H1 (cell line): ENCODE measurements at regions not wholly inside any gene's neighbourhood (a gene's known extent, or its start where the extent isn't known, plus 50 kb on each side); places are given as distances from the start of the nearest gene placed in this dataset.

ENCODE experiments used
- CTCF ChIA-PET: fragments of 300-600 bp; sonication (Branson Sonifier 250); formaldehyde crosslinking; loops from one replicate; lab custom pipeline; 2021; ENCODE audit not compliant: partially characterized antibody; lab: Charles Lee
- POLR2A ChIA-PET: fragments of 300-600 bp; sonication (Branson Sonifier 250); formaldehyde crosslinking; loops from one replicate; lab custom pipeline; 2021; ENCODE audit warnings: inconsistent platforms; ENCODE audit not compliant: partially characterized antibody; lab: Charles Lee
- DNase-seq, 2 experiments: peaks; one replicate each; pipeline versions ENCODE4 v3.0.0 to v3.0.0-alpha.2; 2010 to 2022; ENCODE audit warnings: low spot score in 2 of 2, low read depth in 1 of 2, mixed read lengths in 1 of 2
- FAIRE-seq: peaks from 2 replicates; lab custom pipeline; 2011; peaks lifted over from hg19 to GRCh38; lab: Jason Lieb, UNC
- H2AFZ ChIP-seq: 2 replicates; pipeline ENCODE4 v1.8.1; 2012; ENCODE audit warnings: low read length, inconsistent platforms
- H2AK5ac ChIP-seq: 2 replicates; pipeline ENCODE4 v1.6.1; 2013; ENCODE audit warnings: low read depth, low read length
- H2BK120ac ChIP-seq: replicated peaks from 2 replicates; pipeline ENCODE3; 2013; ENCODE audit warnings: low read depth, low read length, inconsistent platforms
- H2BK12ac ChIP-seq: 2 replicates; pipeline ENCODE4 v1.6.1; 2013; ENCODE audit warnings: low read depth, low read length
- H2BK15ac ChIP-seq: 2 replicates; pipeline ENCODE4 v1.6.1; 2013; ENCODE audit warnings: low read length
- H2BK20ac ChIP-seq: 2 replicates; pipeline ENCODE4 v1.6.1; 2013; ENCODE audit warnings: low read length
- H2BK5ac ChIP-seq: 2 replicates; pipeline ENCODE4 v1.6.1; 2013; ENCODE audit warnings: low read depth, low read length
- H3K14ac ChIP-seq: 2 replicates; pipeline ENCODE4 v1.6.1; 2013; ENCODE audit warnings: inconsistent platforms; ENCODE audit not compliant: insufficient read length
- H3K18ac ChIP-seq: 2 replicates; pipeline ENCODE4 v1.6.1; 2013; ENCODE audit warnings: low read length; ENCODE audit errors: extremely low read depth
- H3K23ac ChIP-seq: 2 replicates; pipeline ENCODE4 v1.6.1; 2013; ENCODE audit warnings: inconsistent platforms; ENCODE audit not compliant: insufficient read length
- H3K23me2 ChIP-seq: 2 replicates; pipeline ENCODE4 v1.6.1; 2013; ENCODE audit warnings: low read depth, low read length
- H3K27ac ChIP-seq: 2 replicates; pipeline ENCODE4 v1.6.1; 2011; ENCODE audit warnings: low read depth, low read length, inconsistent platforms
- H3K27me3 ChIP-seq, 4 experiments: replicated peaks in 1 of 4; 1 replicate in 1 of 4; 2 replicates in 3 of 4; pipeline versions ENCODE4 v1.6.1 to v1.8.1; 2011 to 2013; ENCODE audit warnings: low read length in 3 of 4, mild to moderate bottlenecking in 3 of 4, inconsistent platforms in 2 of 4, mixed read lengths in 2 of 4, moderate library complexity in 1 of 4; ENCODE audit not compliant: control insufficient read depth in 3 of 4, insufficient read depth in 3 of 4; ENCODE audit errors: extremely low read depth in 1 of 4
- H3K36me3 ChIP-seq, 4 experiments: 2 replicates each; pipeline versions ENCODE4 v1.6.1 to v1.8.1; 2011 to 2013; ENCODE audit warnings: mild to moderate bottlenecking in 4 of 4, low read length in 3 of 4, moderate library complexity in 2 of 4, control low read depth in 1 of 4, inconsistent platforms in 1 of 4; ENCODE audit not compliant: insufficient read depth in 4 of 4, control insufficient read depth in 2 of 4
- H3K4ac ChIP-seq: replicated peaks from 2 replicates; pipeline ENCODE3; 2013; ENCODE audit warnings: low read length, low read depth, mixed read lengths, inconsistent platforms; ENCODE audit not compliant: insufficient read length
- H3K4me1 ChIP-seq, 4 experiments: replicated peaks in 1 of 4; 1 replicate in 1 of 4; 2 replicates in 3 of 4; pipeline versions ENCODE4 v1.6.1 to v1.8.1; 2011 to 2013; ENCODE audit warnings: low read length in 3 of 4, inconsistent platforms in 2 of 4, mixed read lengths in 1 of 4; ENCODE audit not compliant: insufficient read depth in 4 of 4, control insufficient read depth in 3 of 4
- H3K4me2 ChIP-seq, 2 experiments: 2 replicates each; pipeline versions ENCODE4 v1.6.1 to v1.8.1; 2011 to 2013; ENCODE audit warnings: low read depth in 2 of 2, low read length in 2 of 2, control low read depth in 1 of 2, inconsistent platforms in 1 of 2, mild to moderate bottlenecking in 1 of 2; ENCODE audit not compliant: insufficient read depth in 1 of 2
- H3K4me3 ChIP-seq, 4 experiments: fragments of 200-600, 300-600 bp in 1 of 4; sonication (generic), shearing (Covaris generic), sonication (Bioruptor Twin) in 1 of 4; 2 replicates each; pipeline versions ENCODE4 v1.5.1 to v1.8.1; 2011 to 2016; ENCODE audit warnings: low read length in 4 of 4, low read depth in 3 of 4, control low read depth in 2 of 4, inconsistent platforms in 2 of 4, mild to moderate bottlenecking in 2 of 4, mixed read lengths in 1 of 4, moderate library complexity in 1 of 4; ENCODE audit not compliant: insufficient read depth in 2 of 4; ENCODE audit errors: extremely low read depth in 1 of 4
- H3K56ac ChIP-seq: replicated peaks from 2 replicates; pipeline ENCODE3; 2013; ENCODE audit warnings: low read depth, mild to moderate bottlenecking, mixed read lengths, low read length, inconsistent platforms; ENCODE audit not compliant: insufficient read length
- H3K79me1 ChIP-seq: 2 replicates; pipeline ENCODE4 v1.6.1; 2013; ENCODE audit warnings: low read depth, low read length, control low read depth
- H3K79me2 ChIP-seq, 2 experiments: 2 replicates each; pipeline versions ENCODE4 v1.6.1 to v1.8.1; 2012 to 2013; ENCODE audit warnings: low read length in 2 of 2, mild to moderate bottlenecking in 2 of 2, inconsistent platforms in 1 of 2; ENCODE audit not compliant: insufficient read depth in 2 of 2, control insufficient read depth in 1 of 2
- H3K9ac ChIP-seq, 4 experiments: replicated peaks in 1 of 4; 1 replicate in 1 of 4; 2 replicates in 3 of 4; pipeline versions ENCODE4 v1.6.1 to v1.8.1; 2011 to 2013; ENCODE audit warnings: low read depth in 3 of 4, low read length in 3 of 4, control low read depth in 2 of 4, mild to moderate bottlenecking in 2 of 4, moderate library complexity in 2 of 4, inconsistent platforms in 1 of 4; ENCODE audit errors: extremely low read depth in 1 of 4
- H3K9me3 ChIP-seq, 2 experiments: 2 replicates each; pipeline versions ENCODE4 v1.6.1 to v1.8.1; 2012 to 2013; ENCODE audit warnings: mild to moderate bottlenecking in 2 of 2, moderate library complexity in 2 of 2, control low read depth in 1 of 2, inconsistent platforms in 1 of 2, low read depth in 1 of 2, low read length in 1 of 2, mixed read lengths in 1 of 2; ENCODE audit not compliant: insufficient read depth in 2 of 2
- H4K20me1 ChIP-seq, 2 experiments: replicated peaks in 1 of 2; 2 replicates each; pipeline versions ENCODE3 to v1.8.1; 2011 to 2013; ENCODE audit warnings: inconsistent platforms in 2 of 2, low read length in 2 of 2, mild to moderate bottlenecking in 1 of 2; ENCODE audit not compliant: insufficient read depth in 2 of 2, control insufficient read depth in 1 of 2
- H4K5ac ChIP-seq: 2 replicates; pipeline ENCODE4 v1.6.1; 2013; ENCODE audit warnings: low read length, low read depth, mixed read lengths, inconsistent platforms; ENCODE audit not compliant: insufficient read length
- H4K8ac ChIP-seq: 2 replicates; pipeline ENCODE4 v1.8.0; 2013; ENCODE audit warnings: mild to moderate bottlenecking, moderate library complexity, low read length, inconsistent platforms; ENCODE audit not compliant: insufficient read depth; ENCODE audit errors: extremely low read depth
- H4K91ac ChIP-seq: replicated peaks from 2 replicates; pipeline ENCODE3; 2013; ENCODE audit warnings: low read length, mixed read lengths, inconsistent platforms; ENCODE audit not compliant: insufficient read length
- BACH1 ChIP-seq: IDR thresholded peaks from 2 replicates; pipeline ENCODE4 v1.6.1; 2012; ENCODE audit warnings: low read length, improper control_type of control experiment
- CBX5 ChIP-seq: fragments of 300-800, 300-1000 bp; sonication (generic); IDR thresholded peaks from 2 replicates; pipeline ENCODE4 v1.7.1; 2016; ENCODE audit warnings: antibody characterized with exemption, low read length, low read depth
- CHD2 ChIP-seq: IDR thresholded peaks from 2 replicates; pipeline ENCODE4 v1.6.1; 2012; ENCODE audit warnings: low read length, improper control_type of control experiment
- CREB1 ChIP-seq: IDR thresholded peaks from 2 replicates; pipeline ENCODE4 v1.6.1; 2012; ENCODE audit warnings: inconsistent platforms
- EP300 ChIP-seq, 2 experiments: IDR thresholded peaks; 1 replicate in 1 of 2; 2 replicates in 1 of 2; pipeline ENCODE4 v1.6.1; 2011 to 2012; ENCODE audit warnings: low read depth in 2 of 2, low read length in 2 of 2, mild to moderate bottlenecking in 2 of 2, borderline replicate concordance in 1 of 2, inconsistent platforms in 1 of 2, moderate library complexity in 1 of 2
- HDAC2 ChIP-seq, 2 experiments: fragments of 300-600 bp in 1 of 2; sonication (generic) in 1 of 2; IDR thresholded peaks; 2 replicates each; pipeline ENCODE4 v1.6.1; 2011 to 2012; ENCODE audit warnings: low read depth in 2 of 2, low read length in 2 of 2, mild to moderate bottlenecking in 2 of 2, moderate library complexity in 2 of 2, borderline replicate concordance in 1 of 2, inconsistent platforms in 1 of 2
- HDAC6 ChIP-seq: IDR thresholded peaks from one replicate; pipeline ENCODE4 v1.7.1; 2012; ENCODE audit warnings: low read depth, mild to moderate bottlenecking, inconsistent platforms, low read length, moderate library complexity
- SIX5 ChIP-seq: IDR thresholded peaks from 2 replicates; pipeline ENCODE4 v1.6.1; 2011; ENCODE audit warnings: mild to moderate bottlenecking, low read depth, low read length
- WGBS, 2 experiments: shearing (Covaris generic) in 1 of 2; methylation state at CpG; one replicate each; pipeline versions ENCODE4 v1.1.6 to v1.1.7; 2013 to 2015; ENCODE audit warnings: low lambda C conversion rate in 2 of 2, mixed read lengths in 2 of 2, inconsistent platforms in 1 of 2, low coverage in 1 of 2, missing lambda C conversion rate in 1 of 2; ENCODE audit not compliant: insufficient replicate concordance in 2 of 2, insufficient coverage in 1 of 2, insufficient read length in 1 of 2; ENCODE audit errors: extremely low coverage in 1 of 2, missing lambda C conversion rate in 1 of 2; 5-methylcytosine and 5-hydroxymethylcytosine counted together

DNA sequence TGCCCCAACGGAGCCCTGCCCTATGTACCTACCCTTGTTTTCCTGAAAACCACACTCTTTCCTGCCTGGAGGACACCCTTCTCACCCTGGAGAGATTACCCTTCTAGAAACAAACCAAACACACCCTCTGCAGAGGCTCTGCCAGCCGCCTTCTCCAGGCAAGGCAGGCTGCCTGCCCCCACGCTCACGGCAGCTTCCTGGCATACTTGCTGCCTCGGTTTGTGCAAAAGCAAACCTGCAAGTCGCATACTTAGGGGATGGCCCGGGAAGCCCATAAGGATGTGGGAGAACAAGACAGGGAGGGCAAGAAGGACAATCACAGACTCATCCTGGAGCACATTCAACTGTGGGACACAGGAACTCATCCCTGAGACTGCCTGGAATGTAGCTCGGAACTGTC, 154.0 kb upstream of the DIO3 start:
- H2BK120ac ChIP-seq = no peak overlapping the region
- H4K5ac ChIP-seq = no peak overlapping the region
- no peak overlapping the region for H2BK12ac ChIP-seq
- no peak overlapping the region for H2BK20ac ChIP-seq
- no peak overlapping the region for H3K4me2 ChIP-seq
- no peaks in the 10 kb centered on the region; a peak in 1 of 7 replicates for H3K4me1 ChIP-seq
- no peaks in the 10 kb centered on the region for H3K79me1 ChIP-seq
- 90% methylated on average over 7 of the region's 8 CpGs; no CpG with 5 or more reads in 1 of the 2 experiments for WGBS, 2 experiments
- no peak overlapping the region for H3K4ac ChIP-seq
- no peak overlapping the region for H2AK5ac ChIP-seq
- no peak overlapping the region for H2BK15ac ChIP-seq
- no peak overlapping the region for H3K4me3 ChIP-seq
- DNase-seq (no peak), FAIRE-seq (no peak)
- peaks cover 0 to 2% (median 0%) of the 10 kb centered on the region in 4 experiments; a peak in 1 of 7 replicates for H3K27me3 ChIP-seq
- no peaks in the 10 kb centered on the region for H4K20me1 ChIP-seq
- no peak overlapping the region for H3K56ac ChIP-seq
- no peak overlapping the region for H3K18ac ChIP-seq
- H4K91ac ChIP-seq = no peak overlapping the region
- no peaks in the 10 kb centered on the region for H3K79me2 ChIP-seq
- no peak overlapping the region for H3K9ac ChIP-seq
- no peaks in the 10 kb centered on the region for H3K9me3 ChIP-seq
- no peak overlapping the region; the same call in 1 of the 2 replicates for H4K8ac ChIP-seq
- no peak overlapping the region for H2BK5ac ChIP-seq
- POLR2A ChIA-PET = no interaction called here
- H3K23ac ChIP-seq = no peak overlapping the region
- no peak overlapping the region for H3K27ac ChIP-seq
- no peaks in the 10 kb centered on the region for H3K23me2 ChIP-seq
- H2AFZ ChIP-seq = no peak overlapping the region
- CTCF ChIA-PET = interaction anchor here (1.0 to 1.6 kb wide), 2 partner anchors 35 to 97 kb away, joined by 3 to 4 read pairs; no protein-coding TSS in a partner anchor
- no peaks in the 10 kb centered on the region for H3K36me3 ChIP-seq
- no peak overlapping the region for H3K14ac ChIP-seq
- TF ChIP-seq BACH1 (no peak), EP300 (IDR thresholded peaks at IDR 0.05; ENCODE audit: borderline replicate concordance in 1 of 2, low read depth in 2 of 2, low read length in 2 of 2) (no peak), CHD2 (no peak), CBX5 (no peak), HDAC6 (no peak), SIX5 (no peak), HDAC2 (IDR thresholded peaks at IDR 0.05; ENCODE audit: borderline replicate concordance in 1 of 2, low read depth in 2 of 2, low read length in 2 of 2) (no peak), CREB1 (no peak)
